ENCODE measurements at regions not wholly inside any gene's neighbourhood (a gene's known extent, or its start where the extent isn't known, plus 50 kb on each side); places are given as distances from the start of the nearest gene placed in this dataset.

GRCh38 chr5:60195083-60195482, 301.6 kb upstream of the PDE4D start:
- TF ChIP-seq GATA3 (IDR thresholded peaks at IDR 0.05; ENCODE audit: low read depth, low read length) (no peak), GATA2 (IDR thresholded peaks at IDR 0.05; ENCODE audit: low read depth, low read length) (no peak)

All from SH-SY5Y (cell line).